Stomach (tissue), 8 donors: ENCODE measurements at regions not wholly inside any gene's neighbourhood (a gene's known extent, or its start where the extent isn't known, plus 50 kb on each side); places are given as distances from the start of the nearest gene placed in this dataset.

Experiments used
- DNase-seq, 2 donors: peaks; one replicate each; pipeline versions ENCODE4 v3.0.0 to v3.0.0-alpha.2; 2013 to 2019
- H3K27ac ChIP-seq, 5 donors: fragments of 200-600 bp in 4 of 5; sonication (generic) in 4 of 5; one replicate each; pipeline ENCODE4 v1.5.1; 2013 to 2019; ENCODE audit warnings: mild to moderate bottlenecking in 1 of 5, moderate library complexity in 1 of 5
- H3K27me3 ChIP-seq, 3 donors: fragments of 200-600 bp; sonication (generic); one replicate each; pipeline ENCODE4 v1.5.1; 2017 to 2019; ENCODE audit warnings: mixed run types in 1 of 3
- H3K36me3 ChIP-seq, 4 donors: fragments of 200-600 bp; sonication (generic); 1 replicate in 3 of 4; 2 replicates in 1 of 4; pipeline ENCODE4 v1.5.1; 2016 to 2019
- H3K4me1 ChIP-seq, 4 donors: fragments of 200-600 bp; sonication (generic); one replicate each; pipeline ENCODE4 v1.5.1; 2016 to 2019
- H3K4me3 ChIP-seq, 4 donors: fragments of 200-600 bp; sonication (generic) in 3 of 4; one replicate each; pipeline ENCODE4 v1.5.1; 2016 to 2019; ENCODE audit warnings: mild to moderate bottlenecking in 1 of 4
- H3K9me3 ChIP-seq, 4 donors: fragments of 200-600 bp; sonication (generic); one replicate each; pipeline ENCODE4 v1.5.1; 2016 to 2019
- EP300 ChIP-seq: sonication (generic); formaldehyde crosslinking; IDR thresholded peaks from one replicate; pipeline ENCODE4 v1.6.1; 2017; ENCODE audit warnings: antibody characterized with exemption
- POLR2A ChIP-seq, 4 donors: fragments of 450-650 bp; IDR thresholded peaks; one replicate each; pipeline ENCODE4 v1.6.1; 2016; ENCODE audit warnings: antibody characterized with exemption in 4 of 4, control low read depth in 2 of 4, mild to moderate bottlenecking in 1 of 4, moderate library complexity in 1 of 4
- POLR2AphosphoS5 ChIP-seq, 3 donors: sonication (generic); formaldehyde crosslinking; IDR thresholded peaks; one replicate each; pipeline ENCODE4 v1.6.1; 2016; ENCODE audit warnings: antibody characterized with exemption in 3 of 3
- WGBS, 5 donors: extraction: QIAGEN DNeasy Blood & Tissue Kit in 3 of 5; methylation state at CpG; one replicate each; pipeline versions ENCODE4 v1.1.5 to v1.1.7; 2013 to 2018; 5-methylcytosine and 5-hydroxymethylcytosine counted together
- intact Hi-C: fragments of 100-400 bp; cut with DNase I; formaldehyde crosslinking; loops from one replicate; pipeline ENCODE4 v1.15.1; 2023; ENCODE audit warnings: low total_unique reads
- TF ChIP-seq, protein P1 (sequence below), 7 experiments: fragments of 450-650 bp in 4 of 7; fragments of 200-600 bp in 3 of 7; sonication (generic) in 3 of 7; IDR thresholded peaks; one replicate each; pipeline ENCODE4 v1.5.1; 2016 to 2019; ENCODE audit warnings: antibody characterized with exemption in 7 of 7, control low read depth in 2 of 7, mild to moderate bottlenecking in 1 of 7
- donor health status: healthy with polysubstance abuse.
- donor health status: Bipolar disorder and iron deficiency.
- donor health status: healthy.

DNA sequence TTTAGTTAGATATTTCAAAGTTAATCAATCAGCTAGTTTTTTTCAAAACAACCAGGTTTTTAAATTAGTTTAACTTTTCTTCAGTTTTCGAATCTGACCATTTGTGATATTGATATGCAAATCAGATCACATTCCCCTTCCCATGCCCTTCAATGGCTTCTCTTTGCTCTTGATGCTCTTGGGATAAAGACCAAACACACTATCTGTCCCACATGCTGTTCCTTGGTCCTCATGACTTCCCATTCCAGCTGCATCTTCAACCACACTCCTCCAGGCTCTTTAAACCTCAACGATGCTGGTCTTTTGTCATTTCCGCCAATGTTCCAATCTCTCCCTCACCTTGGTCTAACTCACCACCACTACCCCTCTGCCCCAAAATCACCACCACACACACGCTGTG, 285.8 kb downstream of the LMX1A start:
- DNase-seq = no peak
- intact Hi-C loops = loop anchor here (5.0 to 10.0 kb wide), 2 partner anchors 1538 to 1656 kb away; no protein-coding TSS in a partner anchor
- TF ChIP-seq POLR2A (IDR thresholded peaks at IDR 0.05) = no peak
- TF ChIP-seq POLR2AphosphoS5 (IDR thresholded peaks at IDR 0.05) = no peak
- no peak for TF ChIP-seq EP300
- TF ChIP-seq, protein P1, sequence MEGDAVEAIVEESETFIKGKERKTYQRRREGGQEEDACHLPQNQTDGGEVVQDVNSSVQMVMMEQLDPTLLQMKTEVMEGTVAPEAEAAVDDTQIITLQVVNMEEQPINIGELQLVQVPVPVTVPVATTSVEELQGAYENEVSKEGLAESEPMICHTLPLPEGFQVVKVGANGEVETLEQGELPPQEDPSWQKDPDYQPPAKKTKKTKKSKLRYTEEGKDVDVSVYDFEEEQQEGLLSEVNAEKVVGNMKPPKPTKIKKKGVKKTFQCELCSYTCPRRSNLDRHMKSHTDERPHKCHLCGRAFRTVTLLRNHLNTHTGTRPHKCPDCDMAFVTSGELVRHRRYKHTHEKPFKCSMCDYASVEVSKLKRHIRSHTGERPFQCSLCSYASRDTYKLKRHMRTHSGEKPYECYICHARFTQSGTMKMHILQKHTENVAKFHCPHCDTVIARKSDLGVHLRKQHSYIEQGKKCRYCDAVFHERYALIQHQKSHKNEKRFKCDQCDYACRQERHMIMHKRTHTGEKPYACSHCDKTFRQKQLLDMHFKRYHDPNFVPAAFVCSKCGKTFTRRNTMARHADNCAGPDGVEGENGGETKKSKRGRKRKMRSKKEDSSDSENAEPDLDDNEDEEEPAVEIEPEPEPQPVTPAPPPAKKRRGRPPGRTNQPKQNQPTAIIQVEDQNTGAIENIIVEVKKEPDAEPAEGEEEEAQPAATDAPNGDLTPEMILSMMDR (IDR thresholded peaks at IDR 0.05) = no peak
- WGBS, 5 donors = 85 to 95% (median 90%) methylated on average over 4 of the region's 4 CpGs
- H3K4me3 ChIP-seq = no peak overlapping the region
- H3K27ac ChIP-seq = no peak overlapping the region
- H3K27me3 ChIP-seq = no peaks in the 10 kb centered on the region
- H3K4me1 ChIP-seq = peaks cover 0 to 16% (median 3%) of the 10 kb centered on the region in 4 donors
- no peaks in the 10 kb centered on the region for H3K9me3 ChIP-seq
- no peaks in the 10 kb centered on the region for H3K36me3 ChIP-seq

DNA sequence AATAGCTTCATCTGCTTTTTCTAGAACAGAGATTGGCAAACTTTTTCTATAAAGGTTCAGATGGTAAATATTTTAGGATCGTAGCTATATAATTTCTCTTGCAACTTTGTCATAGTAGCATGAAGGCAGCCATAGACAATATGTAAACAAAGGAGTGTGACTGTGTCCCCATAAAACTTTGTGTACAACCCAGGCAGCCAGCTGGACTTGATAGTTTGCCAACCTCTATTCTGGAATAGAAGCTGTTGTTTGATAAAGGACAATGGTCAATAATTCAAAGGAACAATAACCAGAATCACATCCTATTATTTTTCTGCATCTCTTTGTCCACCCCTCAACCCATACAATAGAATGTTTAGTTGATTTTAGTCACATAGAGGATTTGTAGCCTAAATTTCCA, 286.7 kb downstream of the LMX1A start:
- no peak overlapping the region for H3K27ac ChIP-seq
- H3K27me3 ChIP-seq = no peaks in the 10 kb centered on the region
- H3K9me3 ChIP-seq = no peaks in the 10 kb centered on the region
- intact Hi-C loops = loop anchor here (5.0 to 10.0 kb wide), 2 partner anchors 1538 to 1655 kb away; no protein-coding TSS in a partner anchor
- no peaks in the 10 kb centered on the region for H3K36me3 ChIP-seq
- TF ChIP-seq EP300 (no peak), POLR2AphosphoS5 (IDR thresholded peaks at IDR 0.05) (no peak), POLR2A (IDR thresholded peaks at IDR 0.05) (no peak)
- TF ChIP-seq, protein P1 (IDR thresholded peaks at IDR 0.05) = no peak
- WGBS, 5 donors = 23 to 43% (median 37%) methylated on average over 1 of the region's 1 CpG
- H3K4me3 ChIP-seq = no peak overlapping the region
- DNase-seq = no peak
- H3K4me1 ChIP-seq = peaks cover 0 to 16% (median 3%) of the 10 kb centered on the region in 4 donors

GRCh38 chr1:165068741-165069140, 287.8 kb downstream of the LMX1A start:
- Histone ChIP-seq H3K9me3 (no peaks in the 10 kb centered on the region), H3K36me3 (no peaks in the 10 kb centered on the region), H3K27ac (no peak overlapping the region), H3K4me3 (no peak overlapping the region), H3K27me3 (no peaks in the 10 kb centered on the region), H3K4me1 (peaks cover 0 to 16% (median 5%) of the 10 kb centered on the region in 4 donors)
- 76 to 86% (median 80%) methylated on average over 5 of the region's 5 CpGs for WGBS, 5 donors
- TF ChIP-seq EP300 (no peak), POLR2AphosphoS5 (IDR thresholded peaks at IDR 0.05) (no peak), POLR2A (IDR thresholded peaks at IDR 0.05) (no peak)
- TF ChIP-seq, protein P1 (IDR thresholded peaks at IDR 0.05) = no peak
- intact Hi-C loops = no loop called here
- DNase-seq = no peak

GRCh38 chr1:165067829-165068228, 288.7 kb downstream of the LMX1A start:
- Histone ChIP-seq H3K36me3 (no peaks in the 10 kb centered on the region), H3K27me3 (no peaks in the 10 kb centered on the region), H3K9me3 (no peaks in the 10 kb centered on the region), H3K4me3 (no peak overlapping the region), H3K27ac (no peak overlapping the region), H3K4me1 (peaks cover 0 to 18% (median 10%) of the 10 kb centered on the region in 4 donors)
- intact Hi-C loops = no loop called here
- DNase-seq = no peak
- TF ChIP-seq POLR2A (IDR thresholded peaks at IDR 0.05) (no peak), POLR2AphosphoS5 (IDR thresholded peaks at IDR 0.05) (no peak), EP300 (no peak)
- TF ChIP-seq, protein P1 (IDR thresholded peaks at IDR 0.05) = no peak
- 81 to 95% (median 88%) methylated on average over 2 of the region's 2 CpGs for whole genome bisulfite sequencing, 5 donors
